GM12878 (cell line): ENCODE measurements at regions not wholly inside any gene's neighbourhood (a gene's known extent, or its start where the extent isn't known, plus 50 kb on each side); places are given as distances from the start of the nearest gene placed in this dataset.

Source experiments
- ATAC-seq: fragments of 200-7000 bp; cut with Tn5 transposase; 3 replicates; pipeline ENCODE4 v1.9.1; 2020; ENCODE audit warnings: mild to moderate bottlenecking, moderate library complexity
- BruUV-seq: library from RNA; stranded (reverse); fragments of 400-500 nt; replicated peaks from 2 replicates; lab custom pipeline; 2021; lab: Mats Ljungman, UMichigan
- CTCF ChIA-PET: fragments of 300-600 bp; sonication (Branson Sonifier 250); formaldehyde crosslinking; extraction: SDS; loops from one replicate; lab custom pipeline; 2021; ENCODE audit warnings: inconsistent platforms; lab: Yijun Ruan, JAX
- POLR2A ChIA-PET: fragments of 350-600 bp; formaldehyde crosslinking; extraction: SDS; loops from one replicate; lab custom pipeline; 2021; ENCODE audit warnings: inconsistent platforms; lab: Charles Lee
- RAD21 ChIA-PET: fragments of 300-600 bp; sonication (Branson Sonifier 250); formaldehyde crosslinking; loops from one replicate; lab custom pipeline; 2023; ENCODE audit warnings: antibody characterized with exemption; ENCODE audit not compliant: unreplicated experiment; lab: Charles Lee
- SMC1A ChIA-PET: fragments of 300-600 bp; sonication (Branson Sonifier 250); formaldehyde crosslinking; loops from one replicate; lab custom pipeline; 2023; ENCODE audit not compliant: unreplicated experiment, uncharacterized antibody; lab: Charles Lee
- DNase-seq: peaks from one replicate; pipeline ENCODE4 v3.0.0-alpha.2; 2011; ENCODE audit warnings: low read depth, low spot score
- FAIRE-seq: peaks from 3 replicates; lab custom pipeline; 2011; peaks lifted over from hg19 to GRCh38; lab: Jason Lieb, UNC
- H2AFZ ChIP-seq: 2 replicates; pipeline ENCODE4 v1.6.0; 2011; ENCODE audit warnings: low read depth, low read length, control low read depth; ENCODE audit not compliant: control insufficient read depth
- H3K27ac ChIP-seq: 2 replicates; pipeline ENCODE4 v1.5.1; 2011; ENCODE audit warnings: control low read depth; ENCODE audit not compliant: control insufficient read depth, insufficient read depth
- H3K27me3 ChIP-seq, 2 experiments: replicated peaks in 1 of 2; 2 replicates each; pipeline versions ENCODE4 v1.6.0 to v1.6.1; 2011; ENCODE audit warnings: low read length in 1 of 2; ENCODE audit not compliant: control insufficient read depth in 2 of 2, insufficient read depth in 2 of 2
- H3K36me3 ChIP-seq, 2 experiments: 2 replicates each; pipeline ENCODE4 v1.5.1; 2011; ENCODE audit warnings: low read length in 1 of 2; ENCODE audit not compliant: control insufficient read depth in 2 of 2, insufficient read depth in 2 of 2
- H3K4me1 ChIP-seq: 2 replicates; pipeline ENCODE4 v1.6.1; 2011; ENCODE audit warnings: mild to moderate bottlenecking, low read length, moderate library complexity, mixed read lengths; ENCODE audit not compliant: control insufficient read depth, insufficient read depth
- H3K4me2 ChIP-seq: 2 replicates; pipeline ENCODE4 v1.6.0; 2011; ENCODE audit warnings: control low read depth; ENCODE audit not compliant: control insufficient read depth, insufficient read depth
- H3K4me3 ChIP-seq: fragments of 200-600 bp; sonication (generic); 2 replicates; pipeline ENCODE4 v1.5.1; 2016
- H3K79me2 ChIP-seq: 2 replicates; pipeline ENCODE4 v1.6.0; 2011; ENCODE audit warnings: low read length; ENCODE audit not compliant: control insufficient read depth, insufficient read depth
- H3K9ac ChIP-seq: 2 replicates; pipeline ENCODE4 v1.8.0; 2011; ENCODE audit warnings: low read length, control low read depth, mixed read lengths; ENCODE audit not compliant: control insufficient read depth, insufficient read depth
- H3K9me3 ChIP-seq: replicated peaks from 3 replicates; pipeline ENCODE4 v1.5.1; 2011; ENCODE audit warnings: mild to moderate bottlenecking, low read length; ENCODE audit not compliant: control insufficient read depth, insufficient read depth
- H4K20me1 ChIP-seq: 2 replicates; pipeline ENCODE4 v1.6.0; 2011; ENCODE audit not compliant: control insufficient read depth, insufficient read depth
- BCL3 ChIP-seq: IDR thresholded peaks from 2 replicates; pipeline ENCODE4 v1.6.1; 2011; ENCODE audit warnings: borderline replicate concordance, low read depth, mild to moderate bottlenecking, moderate library complexity, low read length; ENCODE audit not compliant: insufficient read depth, poor library complexity, severe bottlenecking
- BHLHE40 ChIP-seq, 2 experiments: fragments of 450-650 bp in 1 of 2; IDR thresholded peaks; 2 replicates each; pipeline ENCODE4 v1.6.1; 2011 to 2017; ENCODE audit warnings: low read depth in 2 of 2, borderline replicate concordance in 1 of 2, improper control_type of control experiment in 1 of 2, low read length in 1 of 2, mild to moderate bottlenecking in 1 of 2
- ELK1 ChIP-seq: IDR thresholded peaks from 2 replicates; pipeline ENCODE4 v1.6.1; 2012; ENCODE audit warnings: low read depth, low read length, improper control_type of control experiment
- LARP7 ChIP-seq: fragments of 450-650 bp; IDR thresholded peaks from 2 replicates; pipeline ENCODE4 v1.6.1; 2017; ENCODE audit warnings: mild to moderate bottlenecking
- MTA3 ChIP-seq: IDR thresholded peaks from 2 replicates; pipeline ENCODE4 v1.6.1; 2012; ENCODE audit warnings: low read length, inconsistent platforms, borderline replicate concordance
- NR2C1 ChIP-seq: fragments of 450-650 bp; IDR thresholded peaks from 2 replicates; pipeline ENCODE4 v1.6.1; 2017; ENCODE audit warnings: antibody characterized with exemption, mild to moderate bottlenecking, moderate library complexity
- NR2C2 ChIP-seq: IDR thresholded peaks from 2 replicates; pipeline ENCODE4 v1.6.1; 2011; ENCODE audit warnings: borderline replicate concordance, low read depth; ENCODE audit not compliant: control insufficient read depth, insufficient read length
- RUNX3 ChIP-seq: IDR thresholded peaks from 2 replicates; pipeline ENCODE4 v1.6.1; 2012; ENCODE audit warnings: low read length, inconsistent platforms
- SKIL ChIP-seq: fragments of 450-650 bp; IDR thresholded peaks from 2 replicates; pipeline ENCODE4 v1.6.1; 2017; ENCODE audit warnings: mild to moderate bottlenecking, low read depth, inconsistent platforms; ENCODE audit not compliant: poor library complexity, severe bottlenecking
- SREBF1 ChIP-seq: IDR thresholded peaks from 2 replicates; pipeline ENCODE4 v1.6.1; 2012; ENCODE audit warnings: mild to moderate bottlenecking, low read length
- USF2 ChIP-seq: IDR thresholded peaks from 2 replicates; pipeline ENCODE4 v1.6.1; 2011; ENCODE audit warnings: low read depth, low read length, improper control_type of control experiment, borderline replicate concordance
- ZBTB11 ChIP-seq: fragments of 450-650 bp; formaldehyde crosslinking; IDR thresholded peaks from 2 replicates; pipeline ENCODE4 v1.5.0; 2022; ENCODE audit warnings: mild to moderate bottlenecking, missing genetic modification characterization
- WGBS: methylation state at CpG from one replicate; pipeline ENCODE4 v1.1.6; 2016; ENCODE audit warnings: low lambda C conversion rate; ENCODE audit not compliant: insufficient replicate concordance, insufficient coverage; ENCODE audit errors: missing lambda C conversion rate; 5-methylcytosine and 5-hydroxymethylcytosine counted together
- in situ Hi-C: fragments of 300-500 bp; cut with MboI; formaldehyde crosslinking; loops from 9 replicates; pipeline ENCODE4 v1.14.3; 2018; ENCODE audit warnings: mixed read lengths
- intact Hi-C: fragments of 100-400 bp; cut with micrococcal nuclease; formaldehyde crosslinking; loops from one replicate; pipeline ENCODE4 v1.14.2; 2022; ENCODE audit not compliant: unreplicated experiment

- intact Hi-C loops: no loop called here
- ATAC-seq (peak; percentile 85), FAIRE-seq (no peak), DNase-seq (no peak)
- Histone ChIP-seq H2AFZ (peak overlapping the region; percentile 19; the same call in 1 of the 2 replicates), H3K4me3 (no peak overlapping the region), H3K79me2 (no peaks in the 10 kb centered on the region), H3K4me2 (peak overlapping the region; percentile 30; the same call in 1 of the 2 replicates), H3K27me3 (no peaks in the 10 kb centered on the region), H3K9ac (no peak overlapping the region; the same call in 1 of the 2 replicates), H3K4me1 (no peaks in the 10 kb centered on the region; the same call in 1 of the 2 replicates), H3K36me3 (no peaks in the 10 kb centered on the region), H3K27ac (peak overlapping the region; percentile 62; the same call in 1 of the 2 replicates), H3K9me3 (no peaks in the 10 kb centered on the region), H4K20me1 (no peaks in the 10 kb centered on the region)
- CTCF ChIA-PET: interaction anchor here (0.6 to 2.7 kb wide), 8 partner anchors 9 to 375 kb away, joined by 3 to 17 read pairs (median 3); partner anchors contain the start of gene ICE1
- in situ Hi-C loops: no loop called here
- RAD21 ChIA-PET: interaction anchor here (1.4 to 3.6 kb wide), 2 partner anchors 9 to 17 kb away, joined by 7 to 37 read pairs; no protein-coding TSS in a partner anchor
- POLR2A ChIA-PET: interaction anchor here (1.5 to 1.8 kb wide), 2 partner anchors 19 to 21 kb away, joined by 3 to 5 read pairs; no protein-coding TSS in a partner anchor
- SMC1A ChIA-PET: interaction anchor here (0.6 to 4.0 kb wide), 10 partner anchors 9 to 377 kb away, joined by 3 to 43 read pairs (median 4); no protein-coding TSS in a partner anchor
- BruUV-seq: no TSS peak
- WGBS: 2% methylated on average over 6 of the region's 6 CpGs
- TF ChIP-seq MTA3: peak; percentile 58; the same call in 1 of the 2 replicates
- peak; percentile 60 for TF ChIP-seq BCL3
- no peak for TF ChIP-seq ELK1
- no peak for TF ChIP-seq NR2C1
- TF ChIP-seq BHLHE40 (IDR thresholded peaks at IDR 0.05; ENCODE audit: borderline replicate concordance in 1 of 2, low read depth in 2 of 2, low read length in 1 of 2): peak in 1 of 2 experiments; percentile 27; a peak in 2 of 4 replicates
- TF ChIP-seq NR2C2: no peak
- no peak for TF ChIP-seq SREBF1
- TF ChIP-seq RUNX3: peak; percentile 22; the same call in 1 of the 2 replicates
- no peak for TF ChIP-seq USF2
- no peak for TF ChIP-seq SKIL
- TF ChIP-seq LARP7: no peak
- TF ChIP-seq ZBTB11: no peak
Observed at GRCh38 chr5:5046680-5047502, 93.2 kb upstream of the ADAMTS16 start.
